ENCODE measurements at regions not wholly inside any gene's neighbourhood (a gene's known extent, or its start where the extent isn't known, plus 50 kb on each side); places are given as distances from the start of the nearest gene placed in this dataset.

DNA sequence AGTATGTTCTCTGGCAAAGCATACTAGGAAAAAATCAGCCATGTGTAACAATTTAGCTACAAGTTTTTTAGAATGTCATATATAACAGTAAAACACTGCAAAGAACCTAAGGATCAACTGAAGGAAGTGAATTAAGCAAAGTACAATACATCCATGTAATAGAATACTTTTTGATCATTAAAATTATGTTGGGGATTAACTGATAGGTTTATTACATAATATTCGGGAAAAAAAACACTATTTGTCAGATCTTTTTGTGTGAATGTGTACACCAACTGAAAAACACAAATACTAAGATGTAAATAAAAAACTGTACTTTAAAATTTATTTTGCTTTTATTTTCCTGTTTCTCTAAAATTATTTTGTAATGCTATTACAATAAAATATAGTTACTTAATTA lies 185.5 kb upstream of the DYNLRB2 start:
- no peak for DNase-seq

DNA sequence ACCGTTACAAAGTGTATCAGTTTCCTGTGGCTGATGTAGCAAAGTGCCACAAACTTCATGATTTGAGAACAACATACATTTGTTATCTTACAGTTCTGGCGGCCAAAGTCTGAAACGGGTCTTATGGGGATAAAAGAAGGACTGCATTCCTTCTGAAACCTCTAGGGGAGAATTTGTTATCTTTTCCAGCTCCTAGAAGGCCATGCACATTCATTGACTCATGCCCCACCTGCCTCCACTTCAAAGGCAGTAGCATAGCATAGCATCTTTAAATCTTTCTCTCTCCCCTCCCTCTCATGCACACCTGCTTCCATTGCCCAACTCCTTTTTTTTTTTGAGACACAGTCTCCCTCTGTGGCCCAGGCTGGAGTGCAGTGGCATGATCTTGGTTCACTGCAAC lies 190.7 kb upstream of the DYNLRB2 start:
- DNase-seq = no peak

DNA sequence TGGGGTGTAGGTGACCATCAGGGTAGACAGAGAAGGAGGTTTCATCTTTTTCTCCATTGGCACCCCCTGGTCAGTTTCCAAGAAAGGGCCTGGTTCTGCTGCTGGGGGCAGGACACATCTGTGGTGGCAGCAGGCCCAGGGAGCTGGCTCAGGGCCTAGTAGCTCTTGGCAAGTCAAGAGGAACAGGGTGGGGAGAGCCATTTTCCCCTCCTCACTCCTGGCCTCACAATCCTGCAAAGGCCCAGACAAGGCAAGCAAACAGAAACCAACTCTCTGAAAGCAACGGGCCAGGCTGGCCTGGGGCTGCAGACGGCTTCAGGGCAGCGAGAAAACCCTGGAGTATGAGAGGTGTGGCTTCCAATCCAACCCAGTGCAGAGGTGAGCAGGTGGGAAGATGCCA lies 192.9 kb upstream of the DYNLRB2 start:
- peak; percentile 24 for DNase-seq

DNA sequence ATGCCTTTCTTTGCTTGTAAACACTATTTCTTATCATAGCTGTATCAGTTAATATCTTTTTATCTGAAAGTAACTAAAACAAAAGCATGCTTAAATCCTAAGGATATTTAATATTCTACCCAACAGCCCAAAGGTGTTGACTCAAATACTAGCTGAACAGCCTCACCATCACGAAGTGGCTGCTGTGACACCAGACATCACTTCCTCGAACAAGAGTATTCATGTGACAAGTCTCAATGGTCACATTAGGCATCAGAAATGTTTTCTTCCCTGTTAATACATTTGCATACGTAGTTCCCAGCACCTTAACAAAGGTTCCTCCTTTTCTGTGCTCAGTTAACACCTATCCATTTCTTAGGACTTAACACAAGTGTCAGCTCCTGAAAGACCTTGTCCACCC lies 193.8 kb upstream of the DYNLRB2 start:
- DNase-seq = no peak

DNA sequence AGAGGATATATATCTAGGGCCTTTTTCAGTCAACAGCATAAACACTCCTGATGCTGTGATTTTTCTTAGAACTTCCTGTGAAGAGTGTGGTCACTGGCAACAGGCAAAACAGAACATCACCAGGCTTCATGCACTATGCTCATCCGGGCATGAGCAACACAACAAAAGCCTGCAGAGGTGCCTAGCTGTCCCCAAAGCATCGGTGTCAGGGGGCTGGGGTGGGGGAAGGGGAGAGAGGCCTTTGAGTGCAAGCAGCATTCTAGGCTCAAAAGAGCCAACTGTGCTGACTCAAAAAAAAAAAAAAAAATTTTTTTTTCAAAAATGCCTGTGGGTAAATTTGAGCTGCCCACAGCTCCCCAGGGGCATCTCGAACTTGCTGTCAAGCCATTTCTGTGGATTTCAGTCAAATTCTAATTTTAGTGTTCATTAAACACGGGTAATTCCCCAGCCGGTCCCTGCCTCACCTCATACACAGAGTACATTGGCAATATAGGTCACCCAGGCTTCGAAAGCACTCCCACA lies 194.6 kb upstream of the DYNLRB2 start:
- no peak for DNase-seq

DNA sequence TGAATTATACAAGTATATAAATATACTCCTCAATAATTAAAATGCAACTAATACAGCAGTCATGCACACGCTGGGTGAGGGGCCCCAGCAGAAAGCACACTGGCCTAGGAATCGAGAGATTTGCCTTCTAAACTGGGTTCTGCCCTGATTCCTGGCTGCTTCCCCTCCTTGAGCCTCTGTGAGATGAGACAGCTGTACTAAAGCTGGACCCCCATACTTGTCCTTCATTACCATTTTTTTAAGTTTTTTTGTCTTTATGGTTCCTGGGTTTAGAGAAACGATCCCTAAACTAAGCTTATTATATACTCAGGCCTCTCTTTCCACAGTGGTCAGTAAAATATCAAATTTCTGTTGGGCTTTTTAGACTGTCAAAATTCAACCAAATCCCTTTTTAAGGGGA lies 195.1 kb upstream of the DYNLRB2 start:
- DNase-seq = no peak

DNA sequence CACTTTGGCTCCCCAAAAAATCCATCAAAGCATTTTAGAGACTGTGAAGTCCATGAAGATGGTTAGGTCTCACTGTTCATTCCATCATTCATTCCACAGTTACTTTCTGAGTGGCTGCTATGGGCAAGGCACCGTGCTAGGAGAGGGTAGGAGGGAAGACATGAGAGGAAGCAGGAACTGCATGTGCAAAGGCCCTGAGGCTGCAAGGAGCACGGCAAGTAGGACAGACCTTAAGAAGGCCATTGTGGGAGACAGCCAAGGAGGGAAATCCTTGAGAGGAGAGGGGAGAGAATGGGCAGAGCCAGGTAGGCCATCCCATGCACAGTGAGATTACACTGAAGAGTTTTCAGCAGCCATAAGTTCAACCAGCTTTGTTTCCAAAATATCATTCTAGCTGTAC lies 196.2 kb upstream of the DYNLRB2 start:
- no peak for DNase-seq

DNA sequence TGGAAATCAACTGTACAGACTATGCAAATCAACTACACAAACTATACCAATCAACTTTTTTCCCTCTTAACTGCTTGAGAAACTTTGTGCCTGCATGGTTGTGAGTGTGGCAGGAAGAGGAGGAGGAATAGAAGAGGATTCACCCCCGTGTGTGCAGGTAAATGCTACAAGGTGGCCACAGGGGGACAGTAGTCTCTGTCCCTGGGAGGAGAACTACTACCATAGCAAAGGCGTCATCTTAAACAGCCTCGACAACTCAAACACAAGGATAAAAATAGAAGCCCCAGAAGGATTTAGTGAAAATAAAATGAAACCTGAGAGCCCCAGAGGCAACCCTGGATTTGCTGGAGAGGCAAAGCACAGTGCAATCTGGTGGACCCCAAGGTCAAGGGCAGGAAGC lies 199.5 kb upstream of the DYNLRB2 start:
- no peak for DNase-seq

DNA sequence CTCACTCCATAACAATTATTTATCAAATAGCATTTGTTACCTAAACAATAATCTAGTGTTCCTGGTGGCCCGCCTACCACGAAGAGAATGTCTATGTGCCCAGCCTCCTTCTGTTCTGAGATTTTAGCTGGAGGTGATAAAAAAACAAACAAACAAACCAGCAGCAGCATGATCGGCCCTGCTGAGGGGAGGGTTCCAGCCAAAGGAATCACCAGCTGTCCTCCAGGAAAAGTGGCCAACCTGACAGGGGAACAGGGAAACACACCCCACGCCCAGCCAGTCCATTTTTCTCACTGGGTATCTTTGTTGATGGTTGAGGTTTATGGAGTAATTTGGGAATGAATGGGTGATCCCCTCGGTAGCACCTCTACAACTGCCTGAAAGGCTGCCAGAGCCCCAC lies 203.0 kb upstream of the DYNLRB2 start:
- DNase-seq = no peak

DNA sequence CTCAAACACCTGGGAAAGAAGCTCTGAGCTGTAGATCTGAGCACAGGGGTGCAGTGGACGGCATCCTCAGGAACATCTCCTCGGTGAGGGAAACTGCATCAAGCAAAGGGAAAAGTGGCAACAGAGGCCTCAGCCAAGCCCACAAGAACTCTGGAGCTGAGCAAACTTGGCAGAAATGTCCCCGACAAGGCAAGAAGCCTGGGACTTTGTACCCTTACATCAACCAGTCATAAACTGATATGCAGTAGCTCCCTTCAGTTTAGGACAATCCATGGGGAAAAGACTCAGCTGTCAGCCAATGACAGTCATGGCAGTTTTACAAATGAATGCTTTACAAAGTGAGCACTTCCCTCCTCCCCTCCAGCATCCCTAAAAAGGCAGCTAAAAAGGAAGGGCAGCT lies 210.0 kb upstream of the DYNLRB2 start:
- no peak for DNase-seq

DNA sequence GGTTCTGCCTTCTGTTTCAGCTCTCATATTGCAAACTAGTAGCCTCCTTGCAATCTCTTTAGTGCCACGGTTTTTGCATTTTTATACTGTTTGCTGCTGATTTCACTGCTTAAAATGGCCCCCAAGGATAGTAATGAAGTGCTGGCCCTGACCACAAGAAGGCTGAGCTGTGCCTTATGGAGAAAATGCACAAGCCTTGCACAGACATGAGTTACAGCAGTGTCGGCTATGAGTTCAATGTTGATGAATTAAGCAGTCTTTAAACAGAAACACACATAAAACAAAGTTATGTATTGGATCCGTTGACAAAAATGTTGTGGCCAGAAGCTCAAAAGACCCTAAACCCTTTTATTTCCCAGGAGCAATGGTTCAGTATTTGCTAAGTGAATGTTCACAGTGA lies 210.6 kb upstream of the DYNLRB2 start:
- no peak for DNase-seq

DNA sequence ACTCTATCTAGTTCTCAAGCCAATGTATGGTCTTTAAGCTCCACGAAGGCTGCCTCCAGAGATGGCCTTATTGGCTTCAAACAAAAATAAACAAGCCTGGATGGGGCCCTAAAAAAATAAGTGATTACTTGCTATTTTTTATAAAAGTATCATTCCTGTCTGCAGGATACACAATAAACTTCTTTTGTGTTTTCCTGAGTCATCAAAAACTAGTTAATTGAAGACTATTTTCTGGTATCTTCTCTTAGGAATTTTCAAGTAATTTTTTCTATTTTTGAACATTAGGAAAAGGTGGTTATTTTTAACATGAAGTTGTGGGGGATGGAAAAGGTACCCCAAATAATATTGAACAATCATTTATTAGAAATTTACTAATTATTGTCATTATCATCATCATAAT lies 213.1 kb upstream of the DYNLRB2 start:
- no peak for DNase-seq

DNA sequence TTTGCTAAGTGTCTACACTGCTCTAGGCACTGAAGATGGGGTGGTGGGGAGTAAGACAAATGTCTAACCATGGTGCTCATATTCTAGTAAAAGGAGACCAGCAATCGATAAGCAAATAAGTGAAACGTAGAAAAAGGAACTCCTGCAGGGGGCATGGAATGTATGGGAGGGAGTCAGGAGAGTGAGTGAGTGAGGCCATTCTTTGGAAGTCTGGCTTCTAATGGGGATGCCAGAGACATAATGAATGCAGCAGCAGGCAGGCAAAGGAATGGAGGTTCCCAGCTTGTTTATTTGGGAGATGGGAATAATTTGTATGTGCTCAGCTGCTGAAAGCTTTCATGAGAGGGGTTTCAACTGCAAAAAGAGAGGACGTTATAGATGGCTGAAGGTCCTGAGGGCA lies 216.4 kb upstream of the DYNLRB2 start:
- DNase-seq = no peak

DNA sequence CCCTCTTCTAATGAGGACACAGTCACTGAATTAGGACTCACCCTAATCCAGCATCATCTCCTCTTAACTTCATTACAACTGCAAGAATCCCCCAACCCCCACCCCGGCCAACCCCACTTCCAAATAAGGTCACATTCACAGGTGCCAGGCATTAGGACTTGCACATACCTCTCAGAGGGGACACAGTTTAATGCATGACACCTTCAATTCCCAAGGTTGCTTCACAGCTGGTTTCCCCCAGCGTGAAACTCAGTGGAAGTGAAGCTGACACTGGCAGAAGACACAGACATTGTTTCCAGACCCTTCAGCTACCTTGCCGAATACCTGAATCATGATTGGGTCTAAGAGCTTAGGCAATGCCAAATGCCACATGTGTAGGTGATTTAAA lies 217.0 kb upstream of the DYNLRB2 start:
- no peak for DNase-seq

DNA sequence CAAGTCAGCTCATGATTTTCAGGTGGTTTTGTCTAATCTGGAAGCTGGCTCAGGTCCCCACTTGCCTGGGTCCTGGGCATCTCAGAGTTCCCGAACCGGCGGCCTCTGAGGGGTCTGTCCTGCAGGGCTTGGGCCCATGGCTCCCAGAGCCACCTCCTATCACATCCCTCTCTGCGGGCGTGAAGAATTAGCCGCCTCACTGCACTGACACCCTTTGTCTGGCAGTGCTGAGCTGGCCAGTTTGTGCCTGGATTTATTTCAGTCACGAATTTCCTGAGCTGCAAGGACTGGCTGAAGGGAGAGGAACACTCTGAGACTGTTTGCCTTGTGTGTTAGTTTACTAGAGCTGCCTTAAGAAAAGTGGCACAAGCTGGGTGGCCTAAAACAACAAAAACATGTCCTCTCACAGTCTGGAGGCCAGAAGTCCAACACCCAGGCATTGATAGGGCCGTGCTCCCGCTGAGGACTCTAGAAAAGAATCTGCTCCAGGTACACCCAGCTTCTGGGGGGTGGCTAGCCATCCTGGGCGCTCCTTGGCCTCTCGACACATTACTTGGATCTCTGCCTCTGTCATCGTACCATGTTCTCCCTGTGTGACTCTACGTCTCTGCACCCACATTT lies 217.5 kb upstream of the DYNLRB2 start:
- no peak for DNase-seq

DNA sequence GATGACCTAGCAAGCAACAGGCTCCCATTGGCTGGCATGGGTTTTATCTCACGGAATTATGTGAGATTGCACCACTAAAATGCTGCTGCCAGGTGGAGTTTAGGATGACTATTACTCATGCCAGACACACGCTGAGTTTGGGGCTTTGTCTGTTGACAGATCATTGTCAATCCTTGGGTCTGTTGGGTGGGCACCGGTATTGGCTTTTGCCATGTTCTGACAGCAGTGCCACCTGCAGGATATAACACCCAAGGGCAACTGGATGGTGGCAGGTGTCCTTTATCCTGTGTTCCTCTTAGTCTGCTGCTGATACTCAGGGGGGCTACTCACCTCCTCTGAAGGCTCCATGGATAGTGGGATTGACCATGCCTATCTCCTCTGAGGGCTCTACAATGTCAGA lies 221.6 kb upstream of the DYNLRB2 start:
- DNase-seq = no peak

DNA sequence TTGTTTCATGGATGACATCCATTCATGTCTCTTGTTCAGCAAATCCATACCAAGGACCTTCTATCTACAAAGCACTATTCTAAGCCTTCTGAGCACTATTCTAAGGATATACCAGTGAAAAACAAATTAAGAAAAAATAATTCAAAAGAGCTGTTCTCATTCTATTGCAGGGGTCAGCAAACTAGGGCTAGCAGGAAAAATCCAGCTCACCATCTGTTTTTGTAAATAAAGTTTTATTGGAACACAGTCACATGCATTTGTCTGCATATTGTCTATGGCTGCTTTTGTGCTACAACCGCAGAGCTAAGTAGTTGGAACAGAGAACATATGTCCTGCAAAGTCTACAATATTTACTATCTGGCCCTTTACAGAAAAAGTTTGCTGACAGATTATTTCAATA lies 222.7 kb upstream of the DYNLRB2 start:
- no peak for DNase-seq

DNA sequence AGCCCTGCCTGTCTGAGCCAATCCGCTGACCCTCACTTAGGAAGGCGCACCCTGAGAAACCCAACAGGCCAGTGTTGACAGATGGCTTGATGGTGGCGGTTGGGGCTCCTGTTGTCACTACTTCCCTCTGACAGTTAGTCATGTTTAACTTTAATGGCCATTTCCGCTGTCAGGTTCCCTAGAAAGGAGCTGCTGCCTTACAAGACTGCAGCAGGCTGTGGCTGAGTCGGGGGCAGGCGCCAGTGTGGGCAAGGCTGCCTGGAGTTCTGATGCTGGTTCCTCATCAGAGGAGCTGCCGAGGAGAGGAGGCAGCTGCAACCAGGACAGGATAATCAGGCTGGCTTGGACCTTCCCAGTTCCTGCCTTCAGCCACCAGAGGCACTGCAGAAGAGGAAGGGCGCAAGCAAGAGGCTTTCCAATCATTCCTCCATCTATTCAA lies 223.2 kb upstream of the DYNLRB2 start:
- DNase-seq = no peak

DNA sequence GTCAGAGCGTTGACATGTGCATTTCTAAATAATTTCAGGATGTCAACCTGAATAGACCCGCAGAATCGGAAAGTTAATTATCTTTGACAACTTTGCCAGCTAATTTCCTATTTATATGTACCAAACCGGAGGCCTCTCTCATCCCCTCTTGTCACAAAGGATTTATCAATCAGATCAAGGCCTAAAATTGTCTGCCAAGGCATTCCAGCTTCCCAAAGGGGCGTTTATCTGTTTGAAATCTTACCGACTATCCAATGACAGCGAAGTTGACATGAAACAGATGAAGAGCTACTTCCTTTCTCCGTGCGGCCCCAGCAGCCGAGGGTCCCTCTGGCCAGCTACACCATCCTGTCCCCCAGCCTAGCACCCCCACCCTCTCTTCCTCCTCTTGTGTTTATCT lies 223.7 kb upstream of the DYNLRB2 start:
- no peak for DNase-seq

DNA sequence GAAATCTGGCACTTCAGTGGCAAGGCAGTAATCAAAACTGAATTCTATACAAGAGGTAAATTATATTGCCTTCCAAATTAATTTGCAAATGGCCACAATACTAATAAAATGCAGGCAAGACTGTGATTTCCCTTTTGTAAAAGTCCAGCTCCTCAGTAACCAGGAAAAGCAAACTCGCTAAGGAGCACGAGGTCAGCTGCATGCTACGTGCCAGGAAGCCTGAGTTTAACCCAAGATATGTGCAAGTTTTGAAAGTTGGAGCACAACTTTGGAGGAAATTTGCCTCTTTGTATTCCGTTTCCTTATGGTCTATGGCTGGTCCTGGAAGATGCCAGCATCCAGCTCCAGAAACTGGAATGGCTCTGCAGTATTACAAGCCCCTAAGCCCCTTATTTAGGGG lies 226.8 kb upstream of the DYNLRB2 start:
- no peak for DNase-seq

DNA sequence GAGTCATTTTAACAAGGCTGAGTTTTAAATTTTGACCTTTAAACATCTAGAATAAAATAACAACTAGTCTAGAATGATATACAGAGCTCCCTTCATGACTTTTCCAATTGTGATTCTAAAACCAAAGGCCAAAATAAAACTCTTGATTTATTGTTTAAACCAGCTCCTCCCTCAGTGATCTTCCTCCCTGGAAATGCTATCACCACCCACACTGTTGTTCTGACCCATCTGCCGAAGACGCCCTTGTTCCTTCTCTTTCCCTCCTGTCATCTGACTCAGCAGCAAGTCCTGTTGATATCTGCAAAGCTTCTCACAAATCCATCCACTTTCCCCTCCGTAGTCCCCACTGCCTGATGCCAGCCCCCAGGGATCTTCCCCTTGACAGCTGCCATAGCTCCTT lies 231.6 kb upstream of the DYNLRB2 start:
- no peak for DNase-seq

DNA sequence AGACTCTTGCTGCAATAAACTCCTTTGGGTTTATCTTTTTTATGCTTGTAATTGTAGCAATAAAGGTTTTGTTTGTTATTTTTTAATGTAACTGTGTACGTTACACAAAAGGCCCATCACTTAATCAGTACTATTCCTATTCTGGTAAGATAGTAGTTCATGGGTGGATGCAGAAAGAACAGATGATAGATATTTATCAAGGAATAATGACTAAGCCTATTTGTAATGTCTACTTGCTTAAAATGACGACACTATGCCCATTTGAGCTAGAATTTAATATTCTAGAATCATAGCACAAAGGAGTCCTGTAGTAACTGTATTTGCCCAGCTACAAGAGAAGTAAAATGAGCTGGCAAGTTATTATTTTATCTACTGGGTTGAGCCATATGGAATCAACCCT lies 235.4 kb upstream of the DYNLRB2 start:
- DNase-seq = no peak

DNA sequence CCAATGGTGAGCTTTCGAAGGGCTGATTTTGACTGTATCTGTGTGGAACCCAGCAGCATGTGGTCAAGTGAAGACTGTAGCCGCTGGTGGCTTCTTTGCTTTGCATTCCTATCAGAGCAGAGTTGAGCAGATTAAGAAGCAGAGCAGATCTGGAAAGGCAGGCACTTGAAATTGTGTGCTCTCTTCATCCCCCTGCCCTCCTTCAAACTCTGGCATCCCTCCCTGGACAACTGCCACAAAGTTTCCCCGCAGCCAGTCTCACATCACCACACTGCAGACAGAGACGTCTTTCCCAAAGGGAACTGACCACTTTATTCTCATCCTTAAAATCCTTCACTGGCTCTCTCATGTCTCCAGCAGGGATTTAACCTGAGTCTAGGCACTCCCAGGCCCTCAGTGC lies 237.1 kb upstream of the DYNLRB2 start:
- DNase-seq = no peak

DNA sequence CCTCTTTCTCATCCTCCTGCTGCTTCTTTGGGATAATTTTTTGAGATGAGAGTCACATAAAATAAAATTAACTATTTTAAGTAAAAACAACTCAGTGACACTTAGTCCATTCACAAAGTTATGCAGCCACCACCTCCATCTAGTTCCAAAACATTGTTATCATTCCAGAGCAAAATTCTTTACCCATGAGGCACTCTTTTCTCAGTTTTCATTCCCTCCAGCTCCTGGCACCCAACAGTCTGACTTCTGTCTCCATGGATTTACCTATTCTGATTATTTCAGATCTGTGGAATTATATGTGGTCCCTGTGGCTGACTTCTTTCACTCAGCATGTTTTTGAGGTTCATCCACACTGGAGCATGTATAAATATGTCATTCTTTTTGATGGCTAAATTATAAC lies 239.9 kb upstream of the DYNLRB2 start:
- DNase-seq = no peak

DNA sequence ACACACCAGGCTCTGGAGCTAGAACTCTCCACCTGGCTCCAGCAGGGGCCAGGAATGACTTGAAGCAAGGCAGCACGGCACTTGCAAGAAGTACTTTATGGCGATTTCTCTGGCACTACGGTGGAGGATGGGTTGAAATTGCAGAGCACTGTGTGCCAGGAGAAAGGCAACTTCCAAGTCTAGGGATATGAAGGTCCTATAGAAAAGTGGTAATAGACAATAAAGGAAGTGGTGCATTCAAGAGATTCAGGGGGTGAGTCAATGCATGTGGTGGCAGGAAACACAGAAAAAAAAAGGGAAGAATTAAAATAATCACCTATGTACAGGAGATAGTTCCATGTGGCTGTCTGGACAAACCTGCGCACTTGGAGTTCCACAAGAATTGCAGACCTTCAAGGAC lies 240.3 kb upstream of the DYNLRB2 start:
- no peak for DNase-seq

DNA sequence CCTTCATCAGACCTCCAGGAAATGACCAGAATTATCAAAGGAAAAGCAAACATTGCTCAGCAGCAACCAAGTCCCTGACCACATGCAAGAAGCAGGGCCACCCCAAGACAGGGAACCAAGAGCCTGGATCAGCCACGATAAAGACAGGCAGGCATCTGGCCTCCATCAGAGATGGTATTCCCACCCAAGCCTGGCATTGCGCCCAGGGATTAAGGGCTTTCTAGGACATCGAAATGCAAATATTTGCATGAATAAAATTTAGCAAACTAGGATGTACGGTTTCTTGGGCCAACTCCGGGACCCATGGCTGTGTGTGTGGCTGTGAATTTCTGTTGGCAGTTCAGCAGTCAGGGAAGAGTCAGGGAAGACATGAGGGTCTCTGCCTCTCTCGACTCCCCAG lies 241.4 kb upstream of the DYNLRB2 start:
- DNase-seq = no peak
